GM21360 (cell line): ENCODE measurements at regions not wholly inside any gene's neighbourhood (a gene's known extent, or its start where the extent isn't known, plus 50 kb on each side); places are given as distances from the start of the nearest gene placed in this dataset.

Source experiments
- ATAC-seq: cut with Tn5 transposase; IDR thresholded peaks from one replicate; pipeline ENCODE4 v1.9.1; 2021; ENCODE audit warnings: mild to moderate bottlenecking, moderate library complexity; ENCODE audit not compliant: unreplicated experiment

- ATAC-seq: no peak
Observed at GRCh38 chr18:24726727-24727492, 266.5 kb downstream of the HRH4 start.

GRCh38 chr18:24727685-24728084, 267.2 kb downstream of the HRH4 start:
- ATAC-seq: no peak

- no peak for ATAC-seq
Observed at GRCh38 chr18:24731158-24731557, 270.7 kb downstream of the HRH4 start.

GRCh38 chr18:24731981-24732380, 271.5 kb downstream of the HRH4 start:
- no peak for ATAC-seq

- ATAC-seq: no peak
Observed at GRCh38 chr18:24734058-24734457, 273.6 kb downstream of the HRH4 start.

GRCh38 chr18:24735624-24736231, 275.3 kb downstream of the HRH4 start:
- ATAC-seq: no peak

- no peak for ATAC-seq
Observed at GRCh38 chr18:24736662-24737330, 276.4 kb downstream of the HRH4 start.

GRCh38 chr18:24740829-24741228, 280.4 kb downstream of the HRH4 start:
- no peak for ATAC-seq

- no peak for ATAC-seq
Observed at GRCh38 chr18:24741321-24741720, 280.9 kb downstream of the HRH4 start.

GRCh38 chr18:24741965-24742724, 281.7 kb downstream of the HRH4 start:
- no peak for ATAC-seq

GRCh38 chr18:24754583-24755253, 294.3 kb downstream of the HRH4 start:
- ATAC-seq: no peak

GRCh38 chr18:24756385-24756784, 295.9 kb downstream of the HRH4 start:
- ATAC-seq: no peak

- no peak for ATAC-seq
Observed at GRCh38 chr18:24757134-24757533, 296.7 kb downstream of the HRH4 start.

GRCh38 chr18:24761765-24762164, 301.3 kb downstream of the HRH4 start:
- ATAC-seq: no peak

GRCh38 chr18:24762511-24762910, 302.1 kb downstream of the HRH4 start:
- no peak for ATAC-seq

GRCh38 chr18:24763765-24764513, 303.5 kb downstream of the HRH4 start:
- no peak for ATAC-seq

GRCh38 chr18:24764766-24765165, 304.3 kb downstream of the HRH4 start:
- no peak for ATAC-seq

GRCh38 chr18:24766376-24766775, 305.9 kb downstream of the HRH4 start:
- ATAC-seq: no peak

- ATAC-seq: no peak
Observed at GRCh38 chr18:24770311-24771024, 310.0 kb downstream of the HRH4 start.
